HG03558 (cell line): ENCODE measurements at regions not wholly inside any gene's neighbourhood (a gene's known extent, or its start where the extent isn't known, plus 50 kb on each side); places are given as distances from the start of the nearest gene placed in this dataset.

Source experiments
- ATAC-seq: cut with Tn5 transposase; IDR thresholded peaks from one replicate; pipeline ENCODE4 v1.9.1; 2021; ENCODE audit warnings: moderate number of reproducible peaks; ENCODE audit not compliant: unreplicated experiment; ENCODE audit errors: extremely low read depth

DNA sequence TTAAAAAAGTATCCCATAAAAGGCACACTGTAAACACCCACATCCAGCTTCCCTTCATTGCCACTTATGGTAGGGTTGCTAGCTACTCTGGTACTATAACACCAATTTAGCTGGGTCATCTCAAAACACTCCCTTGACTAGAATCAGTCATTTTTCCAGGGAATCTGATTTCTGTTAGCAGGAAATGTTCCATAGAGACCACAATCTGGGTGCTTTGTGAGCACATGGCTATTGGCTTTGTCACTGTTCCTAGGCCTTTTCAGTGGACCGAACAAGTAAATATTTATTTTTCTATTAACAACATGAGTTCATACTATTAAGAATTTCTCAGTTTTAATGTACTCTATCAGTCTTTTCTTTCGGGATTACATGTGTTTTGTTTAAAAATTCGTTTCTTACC, 404.7 kb upstream of the GNPDA2 start:
- ATAC-seq = no peak

DNA sequence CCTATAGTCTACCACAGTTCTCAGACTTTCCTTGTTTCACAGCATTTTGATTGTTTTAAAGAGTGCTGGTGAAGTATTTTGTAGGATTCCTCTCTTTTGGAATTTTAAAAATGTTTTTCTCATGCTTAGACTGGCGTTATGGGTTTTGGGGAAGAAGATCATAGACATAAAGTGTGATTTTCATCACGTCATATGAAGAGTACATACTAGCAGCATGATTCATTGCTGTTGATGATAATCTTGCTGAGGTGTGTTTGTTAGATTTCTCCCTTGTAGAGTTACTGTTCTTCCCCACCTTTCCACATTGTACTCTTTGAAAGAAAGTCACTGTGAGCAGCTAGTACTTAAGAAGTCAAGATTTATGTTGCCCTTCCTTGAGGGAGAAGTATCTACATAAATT, 396.1 kb upstream of the GNPDA2 start:
- no peak for ATAC-seq

DNA sequence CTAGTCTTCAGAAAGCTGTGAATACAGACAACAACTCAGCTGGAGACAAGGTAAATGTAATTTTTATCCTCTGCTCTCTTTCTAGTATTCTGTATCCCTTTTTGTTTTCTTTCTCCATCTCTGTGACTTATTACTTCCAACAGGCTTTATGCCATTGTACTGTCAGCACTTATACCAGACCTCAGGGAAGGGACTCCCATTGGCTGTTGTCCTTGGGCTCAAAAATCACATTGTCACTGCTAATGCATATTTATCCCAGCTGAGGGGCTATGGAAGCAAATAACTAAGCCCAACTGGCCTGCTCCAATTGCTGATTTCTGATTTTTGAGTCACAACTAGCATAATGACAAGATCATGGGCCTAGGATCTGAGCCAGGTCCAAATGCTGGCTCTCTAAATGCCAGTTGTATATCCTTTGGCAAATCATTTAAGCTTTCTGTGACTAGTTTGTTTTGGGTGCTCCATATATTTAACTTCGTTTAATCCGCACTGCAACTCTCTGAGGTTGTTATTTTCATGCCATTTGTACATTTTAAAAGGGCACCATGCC, 395.1 kb upstream of the GNPDA2 start:
- ATAC-seq = no peak

DNA sequence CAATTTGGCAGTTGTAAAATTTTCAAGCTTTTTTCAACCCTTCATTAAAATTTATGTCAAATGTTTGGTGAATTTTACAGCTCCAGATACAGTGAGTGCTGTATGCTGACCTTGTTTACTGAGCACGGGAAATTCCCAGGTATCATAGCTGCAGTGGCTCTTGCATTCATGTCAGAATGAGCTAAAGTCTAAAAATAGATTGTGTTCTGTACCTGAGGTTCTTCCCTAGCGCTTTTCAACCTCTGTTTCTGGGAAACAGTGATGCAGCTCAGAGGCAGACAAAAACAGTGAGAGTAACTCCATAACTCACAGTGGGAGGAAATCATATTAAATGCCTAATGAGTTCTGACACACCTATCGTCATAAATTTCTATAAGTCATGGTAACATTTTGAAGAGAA, 393.8 kb upstream of the GNPDA2 start:
- peak; percentile 75 for ATAC-seq

DNA sequence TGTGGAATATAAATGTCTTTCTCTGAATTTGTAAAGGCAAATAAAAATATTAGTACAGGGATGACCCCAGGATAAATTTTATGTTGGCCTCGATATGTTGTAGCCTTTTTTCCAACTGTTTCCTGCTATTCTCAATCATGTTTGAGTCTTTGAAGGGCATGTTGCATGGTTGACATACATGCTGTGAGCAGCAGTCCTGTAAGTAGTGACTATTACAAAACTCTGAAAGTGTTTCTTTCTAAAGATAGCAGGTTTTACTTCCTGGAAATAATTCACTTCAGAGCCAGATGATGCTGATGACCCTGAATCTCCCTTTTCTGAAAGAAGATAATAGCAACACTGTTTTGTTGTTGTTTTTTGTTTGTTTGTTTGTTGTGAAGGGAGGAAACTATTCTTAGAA, 393.0 kb upstream of the GNPDA2 start:
- no peak for ATAC-seq

DNA sequence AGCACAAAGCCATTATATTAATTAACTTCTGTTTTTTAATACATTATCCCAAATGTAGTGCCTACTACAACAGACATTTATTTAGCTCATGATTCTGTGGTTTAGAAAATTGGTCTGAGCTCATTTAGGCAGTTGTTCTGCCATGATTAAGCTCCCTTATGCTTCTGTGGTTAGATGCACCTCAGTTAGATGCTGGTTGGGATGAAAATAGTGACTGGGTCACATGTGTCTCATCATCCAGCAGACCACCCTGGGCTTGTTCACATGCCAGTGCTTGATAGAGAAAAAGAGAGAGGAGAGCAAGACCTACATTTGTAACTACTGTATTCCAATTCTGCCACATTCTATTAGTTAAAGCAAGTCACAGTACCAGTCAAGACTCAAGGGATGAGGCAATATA, 376.4 kb upstream of the GNPDA2 start:
- ATAC-seq = no peak

DNA sequence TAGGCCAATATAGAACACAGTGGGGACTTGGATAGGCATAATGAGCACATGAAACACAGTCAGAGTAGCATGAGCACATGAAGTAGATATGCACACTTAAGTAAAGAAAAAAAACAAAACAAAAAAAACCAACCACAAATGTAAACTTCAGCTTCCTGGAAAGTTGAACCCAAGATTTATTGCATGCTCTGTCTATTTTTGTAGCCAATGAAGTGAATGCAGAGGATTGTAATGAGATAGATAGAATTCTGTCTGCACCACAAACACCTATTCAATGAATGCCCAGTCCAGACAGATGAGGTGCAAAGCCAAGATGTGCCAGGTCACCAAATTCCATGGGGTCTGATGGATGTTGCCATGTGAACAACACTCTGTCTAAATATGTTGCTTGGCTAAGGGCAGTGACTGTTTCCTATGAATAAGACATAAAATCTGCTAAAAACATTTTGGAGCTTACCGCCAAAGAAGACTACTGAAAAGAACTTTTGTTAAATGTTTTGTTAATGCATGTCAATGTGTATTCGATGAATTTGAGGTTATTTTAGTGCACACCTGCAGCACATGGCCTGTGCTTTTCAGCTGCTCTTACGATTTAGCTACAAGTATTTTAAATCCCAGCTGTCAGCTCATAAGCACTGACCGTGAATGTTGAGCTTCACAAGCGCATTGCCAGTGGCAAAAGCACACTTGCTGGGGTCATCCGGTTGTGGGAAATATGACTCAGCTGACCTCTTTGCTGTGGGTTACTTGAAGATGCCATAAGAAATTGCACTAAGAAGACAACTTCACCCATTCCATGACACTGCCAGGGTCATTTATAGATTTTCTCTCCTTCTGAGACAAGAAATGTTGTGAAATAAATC, 374.8 kb upstream of the GNPDA2 start:
- no peak for ATAC-seq

DNA sequence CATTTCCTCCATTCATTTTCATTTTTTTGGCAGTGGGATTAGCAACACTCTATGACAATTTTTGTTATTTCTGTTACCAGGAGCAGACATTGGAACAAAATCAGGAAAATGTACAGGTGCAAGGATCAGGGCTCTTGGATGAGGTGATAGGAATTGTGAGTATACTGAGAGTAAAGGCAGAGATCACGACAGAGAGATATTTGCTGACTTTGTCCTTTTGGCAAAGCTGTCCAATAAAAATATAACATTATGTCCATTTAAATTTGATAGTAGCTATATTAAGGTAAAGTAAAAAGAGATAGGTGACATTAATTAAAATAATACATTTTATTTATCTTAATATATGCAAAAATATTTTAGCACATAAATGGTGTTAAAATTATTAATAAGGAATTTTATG, 373.1 kb upstream of the GNPDA2 start:
- ATAC-seq = no peak

DNA sequence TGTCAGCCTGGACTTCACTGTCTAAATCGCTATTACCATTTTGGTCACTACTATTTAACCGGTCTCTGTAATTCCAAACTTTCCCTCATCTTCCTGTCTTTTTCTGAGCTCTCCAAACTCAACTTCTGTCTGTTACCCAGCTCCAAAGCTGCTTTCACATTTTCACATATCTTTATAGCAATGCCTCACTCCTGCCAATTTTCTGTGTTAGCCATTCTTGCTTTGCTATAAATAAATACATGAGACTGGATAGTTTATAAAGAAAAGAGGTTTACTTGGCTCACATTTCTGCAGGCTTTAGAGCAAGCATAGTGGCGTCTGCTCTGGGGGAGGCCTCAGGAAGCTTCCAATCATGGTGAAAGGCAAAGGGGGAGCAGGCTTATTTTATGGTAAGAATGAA, 368.3 kb upstream of the GNPDA2 start:
- ATAC-seq = no peak

DNA sequence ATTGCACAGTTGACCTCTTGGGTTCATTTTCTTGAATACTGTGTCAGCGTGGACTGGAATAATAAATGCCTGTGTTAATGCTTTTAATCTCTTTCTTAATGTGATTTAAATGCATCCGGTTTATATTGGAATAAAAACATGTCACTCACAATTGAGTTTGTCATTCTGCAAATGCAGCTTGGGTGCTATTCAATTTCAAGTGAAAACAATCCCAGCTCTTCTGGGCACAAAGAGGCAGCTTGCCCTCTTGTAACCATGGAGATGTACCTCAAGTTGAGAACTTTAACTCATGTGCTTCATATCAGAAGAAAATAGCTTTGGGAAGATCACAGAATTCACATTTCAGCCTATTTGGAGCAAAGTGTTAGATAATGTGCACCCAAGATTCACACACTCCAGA, 355.7 kb upstream of the GNPDA2 start:
- ATAC-seq = no peak

DNA sequence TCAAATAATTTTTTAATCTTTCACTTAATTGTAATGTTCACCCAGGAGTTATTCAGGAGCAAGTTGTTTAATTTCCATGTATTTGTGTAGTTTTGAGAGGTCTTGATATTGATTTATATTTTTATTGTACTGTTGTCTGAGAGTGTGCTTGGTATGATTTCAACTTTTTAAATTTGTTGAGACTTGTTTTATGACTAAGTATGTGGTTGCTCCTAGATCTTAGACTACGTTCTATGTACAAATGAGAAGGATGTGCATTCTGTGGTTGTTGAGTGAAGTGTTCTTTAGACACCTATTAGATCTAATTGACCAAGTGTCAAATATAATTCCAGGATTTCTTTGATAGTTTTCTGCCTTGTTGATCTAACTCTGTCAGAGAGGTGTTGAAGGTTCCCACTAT, 353.3 kb upstream of the GNPDA2 start:
- ATAC-seq = no peak

DNA sequence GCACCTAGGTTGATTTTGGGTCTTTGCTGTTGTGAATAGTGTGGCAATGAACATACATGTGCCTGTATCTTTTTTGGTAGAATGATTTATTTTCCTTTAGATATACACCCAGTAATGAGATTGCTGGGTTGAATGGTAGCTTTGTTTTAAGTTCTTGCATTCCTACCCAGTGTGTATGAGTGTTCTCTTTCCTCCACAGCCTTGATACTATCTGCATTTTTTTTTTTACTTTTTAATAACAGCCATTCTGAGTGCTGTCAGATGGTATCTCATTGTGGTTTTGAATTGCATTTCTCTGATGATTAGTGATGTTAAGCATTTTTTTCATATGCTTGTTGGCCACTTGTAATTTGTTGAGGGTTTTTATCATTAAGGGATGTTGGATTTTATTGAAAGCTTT, 351.8 kb upstream of the GNPDA2 start:
- ATAC-seq = no peak

DNA sequence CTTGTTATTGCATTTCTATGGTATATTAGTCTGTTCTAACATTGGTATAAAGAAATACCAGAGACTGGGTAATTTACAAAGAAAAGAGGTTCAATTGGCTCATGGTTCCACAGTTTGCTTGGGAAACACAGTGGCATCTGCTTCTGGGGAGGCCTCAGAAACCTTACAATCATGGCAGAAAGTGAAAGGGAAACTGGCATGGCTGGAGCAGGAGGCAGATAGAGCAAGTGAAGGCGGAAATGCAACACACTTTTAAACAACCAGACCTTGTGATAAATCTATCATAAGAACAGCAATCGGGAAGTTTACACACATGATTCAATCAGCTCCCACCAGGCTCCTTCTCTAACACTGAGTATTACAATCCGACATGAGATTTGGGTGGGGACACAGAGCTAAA, 346.6 kb upstream of the GNPDA2 start:
- no peak for ATAC-seq

DNA sequence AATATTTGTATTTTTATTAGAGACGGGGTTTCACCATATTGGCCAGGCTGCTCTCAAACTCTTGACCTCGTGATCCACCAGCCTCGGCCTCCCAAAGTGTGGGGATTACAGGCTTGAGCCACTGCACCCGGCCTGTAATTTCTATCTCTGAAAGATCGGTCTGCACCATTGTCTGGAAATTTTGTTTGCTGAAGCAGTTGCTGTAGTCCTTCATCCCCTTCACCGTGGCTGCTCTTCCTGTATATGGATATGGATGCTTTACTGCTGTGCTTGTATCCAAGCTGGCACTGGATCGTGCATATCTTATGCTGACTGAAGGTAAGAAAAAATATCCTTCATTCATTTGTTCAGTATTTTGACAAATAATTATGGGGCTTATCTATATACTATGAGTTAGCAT, 338.4 kb upstream of the GNPDA2 start:
- no peak for ATAC-seq

DNA sequence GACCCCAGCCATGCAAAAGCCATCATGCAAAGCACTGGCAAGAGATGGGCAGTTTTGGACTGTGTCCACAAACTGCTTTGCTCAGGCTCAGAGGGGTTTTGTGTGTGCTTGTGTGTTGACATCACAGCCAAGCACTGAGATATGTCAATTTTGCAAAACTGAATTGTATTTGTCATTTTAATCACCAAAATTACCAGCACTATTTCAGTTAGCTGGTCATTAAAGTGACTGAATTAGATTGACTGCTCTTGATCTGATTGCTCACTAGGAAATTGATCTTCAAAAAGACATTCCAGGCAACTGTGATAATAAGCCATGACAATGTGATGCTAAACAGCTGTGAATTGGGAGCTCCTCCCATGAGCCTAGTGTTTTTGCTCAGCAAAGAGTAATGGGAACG, 337.3 kb upstream of the GNPDA2 start:
- ATAC-seq = no peak

DNA sequence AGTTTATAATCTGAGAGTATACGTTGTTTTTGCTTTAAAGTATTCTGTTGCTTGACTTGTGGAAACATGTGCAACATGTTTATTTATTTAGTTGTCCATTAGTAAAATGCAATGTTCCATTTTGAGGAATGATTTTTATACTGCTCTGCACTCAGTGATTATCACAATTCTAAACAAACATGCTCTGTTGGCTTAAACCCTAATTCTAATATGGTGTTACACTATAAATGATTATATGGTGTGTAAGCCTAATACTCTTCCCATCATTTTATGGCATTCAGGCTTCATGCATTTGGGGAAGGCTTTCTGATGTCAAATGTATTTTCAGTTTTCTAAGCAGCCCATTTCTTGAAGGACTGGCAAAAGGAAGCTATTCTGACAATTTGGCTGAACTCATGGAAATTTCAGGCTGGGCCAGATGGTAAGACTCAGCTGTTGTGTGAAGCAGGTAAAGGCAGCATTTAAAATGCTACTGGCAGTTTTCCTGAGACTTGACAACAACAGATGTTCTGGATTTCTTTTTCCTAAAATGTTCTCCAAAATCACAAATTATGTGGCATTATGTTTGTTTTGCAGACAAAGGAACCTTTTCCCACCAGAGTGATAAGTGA, 336.7 kb upstream of the GNPDA2 start:
- no peak for ATAC-seq

DNA sequence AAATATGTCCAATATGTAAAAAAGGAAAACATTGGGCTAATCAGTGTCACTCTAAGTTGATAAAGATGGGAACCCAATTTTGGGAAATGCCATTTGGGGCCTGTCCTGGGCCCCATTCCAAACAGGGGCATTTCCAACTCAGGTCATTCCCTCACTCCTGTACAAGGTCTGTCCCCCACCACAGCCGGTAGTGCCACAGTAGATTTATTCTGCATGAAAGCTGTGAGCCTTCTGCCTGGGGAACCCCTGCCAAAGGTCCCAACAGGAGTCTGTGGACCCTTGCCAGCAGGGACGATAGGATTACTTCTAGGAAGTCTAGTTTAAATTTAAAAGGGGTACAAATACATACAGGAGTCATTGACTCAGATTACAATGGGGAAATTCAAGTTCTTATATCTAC, 317.6 kb upstream of the GNPDA2 start:
- no peak for ATAC-seq

DNA sequence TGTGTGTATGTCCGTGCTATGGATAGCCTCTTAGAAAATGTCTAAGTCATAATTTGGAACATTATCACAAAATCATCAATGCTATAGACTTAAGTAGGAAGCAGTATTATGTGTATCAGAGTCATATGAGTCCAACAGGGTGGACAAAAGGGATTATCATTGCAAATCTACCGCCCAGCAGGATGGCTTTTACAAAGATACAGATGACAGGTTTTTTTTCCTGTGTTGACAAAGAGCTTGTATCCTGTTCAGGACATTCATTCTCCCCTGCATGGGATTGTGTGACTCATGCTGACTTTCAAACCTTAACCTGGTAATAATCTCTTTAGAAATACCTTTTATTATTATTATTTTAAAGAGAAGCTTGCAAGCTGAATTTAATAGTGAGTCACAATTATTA, 310.3 kb upstream of the GNPDA2 start:
- ATAC-seq = no peak

DNA sequence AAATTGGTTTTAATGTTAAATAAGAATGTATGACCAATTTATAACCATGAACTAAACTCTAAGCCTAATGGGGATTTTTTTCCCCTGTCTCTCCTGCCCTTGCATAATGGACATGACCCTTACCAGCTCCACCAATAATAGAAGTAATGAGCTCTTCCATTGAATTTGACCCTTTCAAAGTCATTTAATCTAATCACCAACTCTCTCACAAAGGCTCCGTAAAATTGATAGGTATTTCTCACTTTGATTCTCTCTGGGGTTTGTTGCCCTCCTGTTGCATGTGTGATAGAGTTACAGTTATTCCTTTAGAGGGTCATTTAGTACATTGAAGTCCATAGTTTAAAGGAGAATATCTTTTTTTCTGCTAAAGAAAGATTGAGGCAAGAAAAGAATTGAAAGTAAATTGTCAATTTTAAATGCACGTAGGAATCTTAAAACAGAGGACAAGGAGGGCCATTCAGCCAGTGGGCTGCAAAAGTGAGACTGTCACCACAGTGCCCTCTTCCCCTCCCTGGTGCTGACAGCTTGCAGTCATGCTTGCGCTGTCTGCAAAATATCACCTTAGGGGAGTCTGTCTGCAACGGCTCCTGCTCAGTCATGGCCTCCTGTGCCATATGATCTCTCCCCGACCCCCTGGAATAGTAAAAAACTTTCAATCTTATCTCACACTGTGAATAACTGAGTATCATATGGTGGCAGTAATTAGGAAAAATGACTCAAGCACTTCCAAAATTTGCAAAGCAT, 307.5 kb upstream of the GNPDA2 start:
- no peak for ATAC-seq

DNA sequence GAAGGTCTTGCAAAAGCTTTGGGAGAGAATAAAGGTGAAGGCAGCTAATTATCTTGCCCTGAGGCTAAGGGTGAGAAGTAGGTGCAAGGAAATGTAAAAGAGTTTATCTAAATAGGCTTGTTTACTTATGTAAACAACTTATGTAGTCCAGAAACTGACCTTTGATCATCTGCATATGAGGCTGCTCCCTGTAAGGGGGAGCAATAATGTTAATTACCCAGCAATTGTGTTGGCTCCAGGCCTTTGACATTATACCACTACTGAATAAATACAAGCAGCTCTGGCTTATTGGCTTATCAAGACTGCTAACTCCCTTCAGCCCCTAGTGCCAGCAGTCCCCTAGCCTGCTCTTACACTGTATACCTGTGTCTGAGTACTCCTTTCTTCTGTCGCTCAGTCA, 303.7 kb upstream of the GNPDA2 start:
- ATAC-seq = no peak

DNA sequence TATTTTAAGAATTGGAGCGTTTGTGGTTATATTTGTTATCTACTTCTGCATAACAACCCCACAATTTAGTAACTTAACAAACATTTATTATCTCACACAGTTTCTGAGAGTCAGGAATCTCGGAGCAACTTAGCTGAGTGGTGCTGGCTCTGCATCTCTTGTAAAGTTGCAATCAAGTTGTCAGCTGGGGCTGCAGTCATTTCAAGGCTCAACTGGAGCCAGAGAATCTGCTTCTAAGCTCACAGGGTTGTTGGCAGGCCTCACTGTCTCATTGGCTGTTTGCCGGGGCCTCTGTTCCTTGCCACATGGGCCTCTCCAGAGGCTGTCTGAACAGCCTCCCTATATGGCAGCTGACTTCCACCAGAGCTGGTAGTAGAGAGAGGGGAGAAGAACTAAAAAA, 281.2 kb upstream of the GNPDA2 start:
- ATAC-seq = no peak
